SK-N-DZ (cell line): ENCODE measurements at regions not wholly inside any gene's neighbourhood (a gene's known extent, or its start where the extent isn't known, plus 50 kb on each side); places are given as distances from the start of the nearest gene placed in this dataset.

Experiments
- small RNA-seq, 2 experiments: library from RNA; depleted of rRNA; stranded (forward); fragments of <200 nt; gene quantifications; one replicate each; pipeline ENCODE3, GENCODE V24; 2014

Small RNA genes in the stretch of these regions (small RNA-seq; reads per million reads assigned to genes)
- gene RN7SKP164, result 0 to 0.04 reads per million in 2 experiments
